Stimulated activated CD4-positive, alpha-beta T cell treated with anti-CD3 and anti-CD28 coated beads, Interleukin-15, amount 100 ng/mL, for 24 hours (primary cell): ENCODE measurements at regions not wholly inside any gene's neighbourhood (a gene's known extent, or its start where the extent isn't known, plus 50 kb on each side); places are given as distances from the start of the nearest gene placed in this dataset.

Source experiments
- DNase-seq: peaks from one replicate; pipeline ENCODE4 v3.0.0-alpha.2; 2020

DNA sequence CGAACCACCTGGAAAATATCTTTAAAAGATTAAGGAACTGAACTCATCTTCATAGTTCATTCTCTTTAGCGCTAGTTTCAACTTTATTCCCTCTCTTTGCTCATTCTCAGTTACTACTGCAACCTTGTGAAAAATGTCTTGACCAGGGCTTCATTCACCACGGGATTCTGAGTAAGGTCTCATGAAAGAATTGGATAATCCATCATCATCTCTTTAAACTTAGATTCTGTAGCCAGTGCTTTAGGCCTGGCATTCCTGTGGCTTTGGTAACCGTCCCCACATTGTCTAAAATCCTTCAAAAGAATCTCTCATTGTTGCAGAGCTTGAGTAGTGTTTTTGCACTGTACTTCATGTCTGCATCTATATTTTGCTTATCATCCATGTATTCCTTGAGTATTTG lies 229.5 kb downstream of the ETAA1 start:
- DNase-seq = no peak

DNA sequence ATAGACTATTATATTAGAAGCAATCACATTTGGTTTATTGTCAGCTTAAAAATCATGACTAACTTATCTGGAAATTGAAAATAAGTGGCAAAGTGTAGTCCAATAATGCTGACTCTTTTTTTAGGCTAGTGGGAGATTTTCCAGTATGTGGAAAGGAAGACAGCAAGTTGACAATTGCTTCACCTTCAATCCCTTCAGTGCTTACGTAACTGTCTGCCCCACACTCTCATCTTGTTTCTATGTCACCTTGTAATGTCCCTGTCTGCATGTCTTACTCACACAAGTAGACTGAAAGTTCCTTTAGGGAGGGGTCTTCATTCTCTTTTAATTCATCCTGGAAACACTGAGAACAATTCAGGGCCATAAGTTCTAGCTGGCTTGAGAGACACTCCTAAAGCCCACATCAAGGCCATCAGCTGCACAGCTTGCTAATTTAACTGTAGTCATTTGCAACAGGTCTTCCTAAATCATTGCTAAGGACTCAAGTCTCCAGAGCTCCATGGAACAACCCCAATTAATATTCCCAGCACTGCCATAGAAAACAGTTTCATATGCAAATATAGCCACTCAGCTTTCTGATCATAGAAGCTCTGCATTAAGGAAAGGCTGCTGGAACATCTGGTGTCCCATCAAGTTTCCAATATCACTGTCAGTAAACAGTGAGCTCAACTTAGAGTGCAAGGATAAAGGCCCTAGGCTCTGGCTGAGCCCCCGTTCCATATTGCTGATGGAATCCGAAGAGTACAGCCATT lies 230.5 kb downstream of the ETAA1 start:
- no peak for DNase-seq

DNA sequence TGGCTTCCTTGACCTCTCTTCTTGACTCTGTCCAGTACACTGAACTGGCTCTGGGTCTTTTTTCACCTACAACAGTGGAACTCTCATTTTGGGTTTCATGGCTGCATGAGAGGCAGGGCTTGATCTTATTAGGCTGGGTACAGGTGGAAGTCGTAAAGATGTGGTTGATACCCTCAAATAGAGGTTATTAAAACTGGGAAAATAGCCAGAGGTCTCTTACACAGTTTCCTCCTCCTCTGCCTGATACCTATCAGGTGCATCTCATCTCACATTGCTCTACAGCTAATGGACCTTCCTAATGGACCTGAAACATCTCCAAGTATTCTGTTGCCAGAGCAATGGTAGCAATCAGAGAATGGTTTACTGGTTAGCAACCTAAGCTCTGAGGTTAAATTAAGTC lies 231.8 kb downstream of the ETAA1 start:
- no peak for DNase-seq

DNA sequence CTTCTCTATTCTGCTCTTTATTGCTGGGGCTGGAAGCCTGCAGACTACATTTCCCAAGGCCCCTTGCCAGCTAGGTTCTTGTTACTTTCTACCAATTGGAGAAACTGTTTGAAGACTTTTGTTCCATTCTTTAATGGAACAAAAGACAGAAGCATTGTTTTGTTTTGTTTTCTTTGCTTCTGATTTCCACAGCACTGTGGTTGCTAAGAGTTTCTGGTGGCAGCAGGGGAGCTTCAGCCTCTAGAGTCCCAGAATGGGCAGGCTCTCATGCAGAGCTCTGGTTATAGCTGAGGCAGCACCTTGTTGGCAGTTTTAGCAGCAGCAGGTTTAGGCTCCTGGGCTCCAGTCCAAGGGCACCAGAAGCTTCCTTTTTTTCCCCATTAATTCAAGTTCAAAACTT lies 234.3 kb downstream of the ETAA1 start:
- no peak for DNase-seq

DNA sequence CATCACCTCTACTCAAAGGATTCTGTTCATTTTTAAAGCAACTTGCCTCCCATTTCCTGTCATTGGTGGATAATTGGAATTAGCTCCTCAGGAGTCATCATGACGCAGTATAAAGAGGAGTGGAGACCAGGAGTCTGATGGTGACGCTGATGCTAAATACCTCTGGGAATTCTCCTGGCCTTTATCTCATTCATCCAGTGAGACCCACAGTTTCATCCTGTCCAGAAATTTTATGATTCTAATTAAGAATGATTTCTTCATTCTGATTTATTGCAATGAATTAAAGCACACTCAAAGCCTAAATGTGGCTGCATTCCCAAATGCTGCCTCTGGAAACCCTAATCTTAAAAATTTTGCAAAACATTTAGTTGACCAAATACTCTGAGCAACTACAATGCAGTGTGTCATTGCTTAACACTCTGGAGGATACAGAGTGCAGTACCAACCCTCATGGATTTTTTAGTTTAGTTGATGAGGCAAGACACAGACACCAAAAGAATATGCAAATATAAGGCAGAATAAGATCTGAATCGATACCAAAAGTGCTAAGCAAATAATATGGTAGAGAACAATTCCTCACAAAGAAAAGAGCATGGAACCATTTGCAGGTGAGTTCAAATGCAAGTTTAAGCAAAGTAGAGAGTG lies 236.2 kb downstream of the ETAA1 start:
- DNase-seq = no peak

DNA sequence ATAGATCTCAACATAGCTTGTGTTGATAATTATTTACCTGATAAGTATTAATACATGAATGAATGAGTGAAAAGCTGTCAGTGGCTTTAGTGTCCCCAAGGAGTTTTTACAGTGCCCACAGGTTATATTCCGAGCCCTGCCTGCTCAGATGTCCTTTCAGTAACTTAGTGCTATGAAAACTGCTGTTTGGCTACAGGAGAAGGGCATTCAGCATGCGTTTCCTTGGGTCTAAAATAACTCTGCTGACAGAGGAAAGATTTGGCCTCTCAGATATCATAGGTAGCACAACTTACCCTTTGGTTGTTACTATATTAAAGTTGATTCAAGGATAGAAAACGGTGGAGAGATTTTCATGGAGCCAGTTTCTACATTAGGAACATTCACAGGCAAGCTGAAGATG lies 241.0 kb downstream of the ETAA1 start:
- no peak for DNase-seq

DNA sequence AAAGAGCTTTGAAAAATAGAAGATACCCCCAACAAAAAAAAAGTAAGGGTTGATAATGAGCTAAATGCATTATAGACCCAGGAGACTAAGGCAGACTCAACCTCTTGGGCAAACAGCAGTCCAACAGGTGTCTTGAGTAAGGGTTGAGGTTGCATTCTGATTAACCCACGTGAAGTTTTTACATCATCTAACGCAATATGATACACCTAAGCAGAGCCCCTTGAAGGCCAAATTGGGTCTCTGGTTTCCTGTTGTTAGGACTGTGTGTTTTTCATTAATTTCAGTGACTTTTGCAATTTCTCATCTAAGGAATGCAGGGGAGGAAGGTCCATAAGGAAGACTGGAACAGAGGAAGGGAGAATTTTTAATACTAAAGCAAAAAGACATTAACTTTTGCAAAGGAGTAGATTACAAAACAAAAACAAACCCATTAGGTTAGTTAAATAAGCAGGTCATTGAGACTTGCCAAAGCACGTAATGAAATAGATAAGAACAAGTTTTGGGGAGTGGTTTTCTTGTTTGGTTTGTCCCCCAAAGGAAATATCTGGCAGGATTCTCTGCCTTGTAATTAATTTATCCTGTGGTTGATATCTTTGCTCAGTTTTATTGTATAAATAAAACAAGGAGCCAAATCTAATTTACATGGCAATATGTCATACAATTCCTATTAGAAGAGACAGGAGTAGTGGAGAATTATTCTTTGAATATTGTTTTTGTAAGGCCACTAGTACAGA lies 244.3 kb downstream of the ETAA1 start:
- no peak for DNase-seq

DNA sequence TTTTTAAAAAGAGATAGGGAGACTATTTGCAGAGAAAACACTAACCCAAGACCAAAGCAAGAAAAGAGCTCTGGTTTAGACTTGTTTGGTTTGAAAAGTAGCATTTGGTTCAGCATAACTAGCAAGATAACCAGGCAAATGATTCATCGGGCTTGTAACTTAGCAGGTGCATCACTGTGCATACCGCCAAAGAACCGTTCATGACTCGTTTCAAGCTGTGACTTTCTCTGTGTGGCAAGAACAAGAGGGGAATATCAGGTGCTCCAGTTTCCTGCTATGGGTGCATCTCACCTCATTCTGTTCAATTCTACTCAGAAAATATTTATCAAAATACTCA lies 244.9 kb downstream of the ETAA1 start:
- no peak for DNase-seq

DNA sequence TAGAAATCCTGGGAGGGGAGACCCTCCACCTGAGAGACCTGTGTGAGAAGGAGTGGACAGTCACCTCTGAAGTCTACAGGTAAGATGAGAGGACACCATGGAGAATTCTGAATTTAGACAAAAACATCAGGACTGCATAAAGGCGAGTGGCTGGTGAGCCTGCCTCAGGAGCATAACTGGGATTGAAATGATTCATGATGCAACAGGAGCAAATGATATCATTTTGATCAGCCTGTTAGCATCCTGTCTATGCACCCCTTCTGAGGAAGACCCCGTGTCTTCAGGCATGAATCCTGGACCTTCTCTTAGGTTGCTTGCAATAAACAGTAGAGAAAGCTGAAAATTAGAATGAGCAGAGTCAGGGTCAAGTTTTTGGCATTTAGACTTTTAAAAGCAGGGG lies 245.8 kb downstream of the ETAA1 start:
- DNase-seq = no peak

DNA sequence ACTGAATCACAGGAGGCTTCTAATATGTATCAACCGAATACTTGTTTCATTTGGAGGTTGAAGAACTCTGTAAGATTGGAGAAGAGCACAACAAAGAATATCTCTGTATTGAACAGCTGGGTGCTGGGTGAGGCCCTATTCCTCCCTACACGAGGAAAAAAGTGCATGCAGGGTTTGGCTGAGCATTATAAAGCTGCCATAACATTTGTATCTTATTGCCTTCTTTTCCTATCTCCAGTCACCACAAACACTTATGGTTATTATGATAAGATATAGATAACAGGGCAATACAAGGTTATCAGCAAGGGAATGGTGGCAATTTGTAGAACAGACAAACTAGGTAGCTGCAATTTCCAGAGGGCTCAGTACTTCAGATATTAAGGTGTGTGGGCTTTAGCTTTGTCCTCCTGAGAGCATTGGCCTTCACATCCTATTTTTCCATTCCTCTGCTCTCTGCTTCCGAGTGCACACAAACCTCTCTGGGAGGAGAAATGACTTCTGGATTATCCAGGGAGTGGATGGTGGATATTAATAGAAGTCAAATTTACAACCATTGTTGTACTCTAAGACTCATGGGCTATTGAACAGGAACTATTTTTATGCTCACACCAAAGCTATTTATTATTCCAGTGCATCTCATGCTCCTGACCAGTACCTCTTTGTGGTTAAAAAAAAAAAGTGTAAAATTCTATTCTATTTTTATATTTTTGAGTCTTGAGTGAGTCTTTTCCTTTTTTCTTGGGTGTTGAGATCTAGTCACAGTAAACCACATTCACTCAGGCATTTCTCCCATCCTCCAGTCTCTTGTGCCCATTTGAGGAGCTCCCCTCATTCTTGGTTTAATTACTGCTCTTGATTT lies 248.4 kb downstream of the ETAA1 start:
- DNase-seq = no peak

DNA sequence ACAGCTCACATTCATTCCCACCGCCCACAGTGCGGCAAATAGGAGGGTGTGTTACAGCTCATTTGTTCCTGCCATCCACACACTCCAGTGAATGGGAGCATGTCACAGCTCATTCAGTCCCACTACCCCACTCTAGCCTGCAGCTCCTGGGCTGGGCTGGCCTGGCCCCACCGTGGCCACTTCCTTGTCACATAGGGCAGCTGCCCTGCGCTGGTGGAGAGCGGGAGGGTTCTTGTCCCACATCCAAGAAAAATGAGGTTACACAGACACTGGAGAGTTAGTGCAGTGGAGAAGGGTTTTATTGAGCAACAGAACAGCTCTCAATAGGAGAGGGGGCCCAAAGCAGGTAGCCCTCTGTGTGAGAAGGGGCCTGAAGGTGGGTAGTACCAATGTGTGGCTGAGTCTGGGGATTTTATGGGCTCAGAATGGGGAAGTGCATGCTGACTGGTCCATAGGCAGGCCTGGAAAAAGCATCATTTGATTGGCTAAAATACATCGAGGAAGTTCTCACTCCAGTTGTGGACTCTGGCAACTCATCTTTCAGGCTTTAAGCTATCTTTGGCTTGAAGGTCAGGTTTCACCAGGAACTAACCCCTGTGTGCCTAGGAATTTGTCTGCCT lies 249.7 kb downstream of the ETAA1 start:
- DNase-seq = no peak

DNA sequence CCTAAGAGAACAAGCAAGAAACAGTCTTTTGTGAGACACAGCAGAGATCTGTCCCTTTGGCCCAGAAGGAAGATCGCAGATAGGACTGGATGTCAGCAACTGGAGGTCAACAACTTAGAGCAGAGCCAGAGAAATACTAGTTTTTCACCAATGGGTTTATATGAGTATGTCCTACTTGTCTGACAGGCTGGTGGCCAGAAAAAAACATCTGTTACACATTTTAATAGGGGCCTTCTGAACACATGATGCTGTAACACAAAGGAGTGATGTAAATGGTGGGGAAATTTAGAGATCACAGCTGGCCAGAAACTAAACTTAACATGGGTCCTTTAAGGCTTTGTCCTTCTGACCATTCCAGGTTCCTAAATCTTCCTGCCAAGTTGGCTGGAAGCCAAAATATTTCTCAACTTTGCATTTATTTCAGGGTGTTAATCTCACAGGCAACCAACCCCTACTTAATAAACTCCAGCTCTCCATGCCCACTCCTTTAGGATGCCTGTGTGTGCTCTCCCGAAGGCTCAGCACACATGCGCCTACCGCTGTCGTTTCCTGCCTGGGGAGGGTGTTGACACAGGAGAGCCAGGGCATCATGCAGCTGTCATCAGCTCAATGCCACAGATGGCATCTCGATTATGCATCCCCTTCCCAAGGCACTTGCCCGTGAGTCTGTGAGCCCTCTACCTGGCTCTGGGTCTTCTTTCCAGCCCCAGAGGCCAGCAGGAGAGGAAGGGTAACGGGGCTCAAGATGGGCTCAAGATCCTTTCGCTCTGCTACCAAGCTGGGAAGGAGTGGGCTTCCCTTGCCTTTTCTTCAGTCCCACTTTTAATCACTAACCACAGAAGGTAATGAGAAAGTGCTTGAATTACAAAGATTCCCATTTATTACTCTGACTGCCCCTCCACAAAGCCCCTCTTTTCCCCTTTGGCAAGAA lies 252.5 kb downstream of the ETAA1 start:
- no peak for DNase-seq

DNA sequence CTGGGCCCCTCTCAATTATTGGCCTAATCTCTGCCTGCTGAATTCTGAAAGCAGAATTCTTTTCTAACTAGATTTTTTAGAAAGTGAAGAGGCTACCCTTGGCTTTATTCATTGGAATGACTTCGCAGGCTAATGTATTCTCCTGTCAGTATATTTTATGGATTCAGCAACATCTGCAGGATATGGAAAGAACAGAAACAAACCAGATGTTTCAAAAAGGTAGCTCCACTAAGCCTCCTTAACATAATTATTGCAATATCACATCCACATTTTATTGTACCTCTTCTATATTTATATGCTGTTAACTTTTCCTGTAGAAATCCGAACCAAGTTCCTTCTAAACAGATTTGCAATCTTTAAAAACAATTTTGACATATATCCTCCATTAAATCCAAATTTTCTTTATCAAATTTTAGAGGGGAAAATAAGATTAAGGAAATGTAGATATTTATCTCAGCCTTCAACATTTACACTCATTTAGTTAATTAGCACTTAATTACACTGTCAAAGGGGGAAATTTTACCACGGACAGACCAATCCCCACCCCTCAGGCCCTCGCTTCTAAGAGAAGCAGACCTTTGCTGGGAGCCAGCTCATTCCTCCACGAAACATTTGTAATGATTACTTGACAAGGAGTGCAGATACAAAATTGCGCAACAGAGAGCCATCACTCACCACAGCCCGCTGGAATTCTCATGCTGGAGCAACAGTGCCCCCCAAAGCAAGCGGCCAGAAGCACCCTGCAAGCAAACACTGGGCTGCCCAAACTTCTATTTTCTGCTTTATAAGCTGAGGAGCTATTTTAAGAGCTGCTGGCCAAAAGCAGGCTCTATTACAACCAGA lies 253.4 kb downstream of the ETAA1 start:
- DNase-seq = peak; percentile 11

DNA sequence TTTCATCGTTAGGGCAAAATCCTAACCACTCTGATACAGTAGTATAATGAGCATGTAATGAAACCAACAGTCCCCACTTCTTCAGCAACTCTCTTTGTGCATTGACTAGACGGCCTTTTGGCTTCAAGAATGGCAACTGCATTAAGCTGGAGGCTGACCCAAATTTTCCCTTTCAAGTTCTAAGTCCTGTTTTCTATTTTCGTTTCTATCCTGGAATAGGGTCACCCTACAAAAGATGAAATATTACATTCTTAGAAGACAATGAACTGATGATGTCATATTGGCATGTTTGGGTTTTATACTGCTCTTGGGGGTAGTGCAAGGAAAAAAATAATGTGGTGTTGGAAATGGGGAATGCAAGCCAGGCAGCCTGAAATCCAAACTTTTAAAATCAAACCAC lies 254.4 kb downstream of the ETAA1 start:
- DNase-seq = no peak

DNA sequence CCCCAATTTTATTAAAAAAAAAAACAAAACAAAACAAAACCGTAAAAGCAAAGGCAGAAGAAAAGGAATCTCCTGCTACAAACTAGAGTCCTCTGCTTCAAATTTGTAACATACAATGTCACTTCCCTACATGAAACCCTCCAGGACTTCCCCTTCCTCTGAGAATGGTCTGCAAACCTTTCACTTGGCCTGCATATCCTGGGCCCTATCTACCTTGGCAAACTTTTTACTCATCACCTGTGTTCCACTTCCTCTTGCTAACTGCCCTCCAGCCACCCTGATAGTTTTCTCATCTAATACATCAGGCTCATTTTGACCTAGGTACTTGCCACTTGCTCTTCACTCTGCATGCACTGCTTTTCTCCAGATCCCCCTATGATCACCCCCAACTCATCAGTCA lies 255.5 kb downstream of the ETAA1 start:
- no peak for DNase-seq

DNA sequence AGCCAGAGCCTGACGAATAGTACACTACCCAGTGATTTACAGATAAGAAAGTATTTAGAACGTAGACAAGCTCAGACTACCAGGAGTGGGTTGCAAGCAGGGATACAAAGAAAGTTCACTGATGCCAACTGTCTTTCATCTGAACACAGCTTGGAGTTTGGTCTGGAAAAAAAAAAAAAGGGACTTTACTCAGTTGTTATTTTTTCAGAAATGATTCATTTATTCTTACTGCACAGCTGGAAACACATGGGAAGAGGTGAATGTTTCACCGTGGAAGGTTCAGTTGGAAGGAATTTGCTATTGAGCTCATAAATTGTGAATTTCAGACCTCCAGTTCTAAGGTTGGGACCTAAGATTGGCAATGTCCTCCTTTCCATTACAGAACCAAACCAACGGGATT lies 259.7 kb downstream of the ETAA1 start:
- DNase-seq = no peak

DNA sequence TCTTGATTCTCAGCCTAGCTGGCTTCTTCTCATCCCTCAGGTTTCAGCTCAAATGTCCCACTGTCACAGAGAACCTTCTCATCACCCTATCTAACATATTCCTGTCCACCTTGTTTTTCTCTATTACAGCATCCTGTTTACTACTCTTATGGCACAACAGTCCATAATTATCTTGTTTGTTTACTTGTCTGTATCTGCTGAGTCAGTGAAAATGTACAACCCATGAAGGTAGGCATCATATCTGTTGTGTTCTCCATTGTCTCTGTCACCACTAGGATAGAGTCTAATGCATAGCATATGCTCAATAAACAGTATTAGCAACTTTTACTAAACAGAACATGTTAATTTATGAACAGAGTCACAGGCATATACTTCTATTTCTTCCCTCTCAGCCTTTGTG lies 261.7 kb downstream of the ETAA1 start:
- no peak for DNase-seq

DNA sequence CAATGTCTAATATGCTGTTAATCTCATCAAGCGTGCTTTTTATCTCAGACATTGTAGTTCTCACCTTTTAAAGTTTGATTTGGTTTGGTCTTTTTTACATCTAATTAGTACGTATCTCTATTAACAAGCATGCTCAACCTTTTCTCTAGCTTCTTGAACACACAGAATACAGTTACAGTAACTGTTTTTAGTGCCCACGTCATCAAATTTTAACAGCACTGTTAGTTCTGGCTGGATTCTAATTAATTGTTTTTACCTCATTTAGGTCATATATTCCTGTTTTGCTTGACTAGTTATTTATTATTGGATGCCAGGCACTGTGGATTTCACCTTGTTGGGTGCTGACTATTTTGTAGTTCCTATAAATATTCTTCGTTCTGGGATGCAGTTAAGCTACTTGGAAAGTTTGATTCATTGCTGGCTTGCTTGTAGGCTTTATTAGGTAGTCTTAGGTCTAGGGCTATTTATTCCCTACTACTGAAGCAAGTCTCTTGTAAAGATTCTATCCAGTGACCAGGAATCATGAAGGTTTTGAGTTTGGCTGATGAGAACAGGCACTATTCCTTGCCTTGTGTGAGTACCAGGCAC lies 263.0 kb downstream of the ETAA1 start:
- DNase-seq = no peak

DNA sequence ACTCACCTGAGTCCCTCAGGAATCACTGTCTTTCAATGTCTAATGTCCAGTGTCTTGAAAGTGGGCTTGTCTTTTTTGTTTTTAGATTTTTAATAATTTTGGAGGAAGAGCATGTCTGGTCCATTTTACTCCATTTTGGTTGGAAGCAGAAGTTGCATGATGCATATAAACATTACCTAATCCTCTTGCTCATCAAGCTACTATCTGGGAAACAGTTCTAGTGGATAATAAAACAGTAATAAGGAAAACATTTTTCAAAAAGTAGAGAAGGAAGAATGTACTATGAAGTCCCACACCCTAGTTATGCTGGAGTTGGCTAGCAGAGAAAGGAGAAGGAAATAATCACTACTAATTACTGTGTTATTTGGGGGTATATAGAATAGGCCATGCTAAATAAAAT lies 263.7 kb downstream of the ETAA1 start:
- no peak for DNase-seq

DNA sequence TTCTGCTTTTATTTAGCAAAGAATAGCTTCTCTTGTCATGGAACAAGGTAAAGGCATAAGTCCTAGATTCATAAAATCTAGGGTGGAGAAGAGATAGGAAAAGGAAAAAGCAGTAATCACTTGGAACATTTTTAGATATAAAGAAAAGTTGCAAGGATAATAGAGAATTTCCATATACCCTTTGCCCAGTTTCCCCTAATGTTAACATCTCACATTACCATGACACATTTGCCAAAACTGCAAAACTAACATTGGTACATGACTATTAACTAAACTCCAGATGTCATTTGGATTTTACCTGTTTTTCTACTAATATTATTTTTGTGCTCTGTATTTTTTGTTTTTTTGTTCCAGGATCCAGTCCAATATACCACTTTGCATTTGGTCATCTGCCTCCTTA lies 265.1 kb downstream of the ETAA1 start:
- no peak for DNase-seq
